ENCODE measurements at regions not wholly inside any gene's neighbourhood (a gene's known extent, or its start where the extent isn't known, plus 50 kb on each side); places are given as distances from the start of the nearest gene placed in this dataset.
"Not testable (repeated sequence)": the region's sequence is repeated elsewhere in the genome, so short reads cannot be mapped to it uniquely, and the experiment has no call there.

DNA sequence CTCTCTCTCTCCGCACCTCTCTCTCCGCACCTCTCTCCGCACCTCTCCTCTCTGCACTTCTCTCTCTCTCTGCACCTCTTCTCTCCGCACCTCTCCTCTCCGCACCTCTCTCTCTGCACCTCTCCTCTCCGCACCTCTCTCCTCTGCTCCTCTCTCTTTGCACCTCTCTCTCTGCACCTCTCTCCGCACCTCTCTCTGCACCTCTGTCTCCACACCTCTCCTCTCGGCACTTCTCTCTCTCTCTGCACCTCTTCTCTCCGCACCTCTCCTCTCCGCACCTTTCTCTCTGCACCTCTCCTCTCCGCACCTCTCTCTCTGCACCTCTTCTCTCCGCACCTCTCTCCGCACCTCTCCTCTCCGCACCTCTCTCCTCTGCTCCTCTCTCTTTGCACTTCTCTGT, 274.2 kb downstream of the CCSER2 start:
- TF ChIP-seq, protein P1, sequence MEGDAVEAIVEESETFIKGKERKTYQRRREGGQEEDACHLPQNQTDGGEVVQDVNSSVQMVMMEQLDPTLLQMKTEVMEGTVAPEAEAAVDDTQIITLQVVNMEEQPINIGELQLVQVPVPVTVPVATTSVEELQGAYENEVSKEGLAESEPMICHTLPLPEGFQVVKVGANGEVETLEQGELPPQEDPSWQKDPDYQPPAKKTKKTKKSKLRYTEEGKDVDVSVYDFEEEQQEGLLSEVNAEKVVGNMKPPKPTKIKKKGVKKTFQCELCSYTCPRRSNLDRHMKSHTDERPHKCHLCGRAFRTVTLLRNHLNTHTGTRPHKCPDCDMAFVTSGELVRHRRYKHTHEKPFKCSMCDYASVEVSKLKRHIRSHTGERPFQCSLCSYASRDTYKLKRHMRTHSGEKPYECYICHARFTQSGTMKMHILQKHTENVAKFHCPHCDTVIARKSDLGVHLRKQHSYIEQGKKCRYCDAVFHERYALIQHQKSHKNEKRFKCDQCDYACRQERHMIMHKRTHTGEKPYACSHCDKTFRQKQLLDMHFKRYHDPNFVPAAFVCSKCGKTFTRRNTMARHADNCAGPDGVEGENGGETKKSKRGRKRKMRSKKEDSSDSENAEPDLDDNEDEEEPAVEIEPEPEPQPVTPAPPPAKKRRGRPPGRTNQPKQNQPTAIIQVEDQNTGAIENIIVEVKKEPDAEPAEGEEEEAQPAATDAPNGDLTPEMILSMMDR (IDR thresholded peaks at IDR 0.05): not testable (repeated sequence)
- TF ChIP-seq POLR2A (IDR thresholded peaks at IDR 0.05): not testable (repeated sequence)
